ENCODE measurements at regions not wholly inside any gene's neighbourhood (a gene's known extent, or its start where the extent isn't known, plus 50 kb on each side); places are given as distances from the start of the nearest gene placed in this dataset.

DNA sequence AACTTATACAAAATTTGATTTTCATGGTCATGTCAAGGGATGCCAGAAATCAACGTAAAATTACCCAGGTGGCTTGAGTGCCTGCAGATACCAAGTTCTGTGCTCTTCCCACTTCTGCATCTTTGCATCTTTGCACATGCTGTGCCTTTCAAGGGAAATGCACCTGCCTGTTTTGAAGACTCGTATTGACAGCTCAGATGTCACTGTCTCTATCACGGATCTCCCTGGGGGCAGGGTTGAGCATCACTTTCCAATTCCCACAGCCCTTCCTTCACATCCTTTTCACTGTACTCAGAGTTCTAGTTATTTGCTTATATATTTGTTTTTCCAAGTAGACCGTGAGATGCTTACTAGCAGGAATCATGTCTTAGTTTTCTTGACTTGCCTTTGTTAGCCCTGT lies 274.2 kb downstream of the CDH26 start:
- TF ChIP-seq ZNF292 (tag by site-specific recombination; IDR thresholded peaks at IDR 0.05; ENCODE audit: borderline replicate concordance, low read depth): no peak
- no peak for TF ChIP-seq ZNF239 (tag by site-specific recombination; IDR thresholded peaks at IDR 0.05)
- no peak for TF ChIP-seq KLF9 (tag by site-specific recombination; IDR thresholded peaks at IDR 0.05; ENCODE audit: low read depth)
- TF ChIP-seq, protein P1, sequence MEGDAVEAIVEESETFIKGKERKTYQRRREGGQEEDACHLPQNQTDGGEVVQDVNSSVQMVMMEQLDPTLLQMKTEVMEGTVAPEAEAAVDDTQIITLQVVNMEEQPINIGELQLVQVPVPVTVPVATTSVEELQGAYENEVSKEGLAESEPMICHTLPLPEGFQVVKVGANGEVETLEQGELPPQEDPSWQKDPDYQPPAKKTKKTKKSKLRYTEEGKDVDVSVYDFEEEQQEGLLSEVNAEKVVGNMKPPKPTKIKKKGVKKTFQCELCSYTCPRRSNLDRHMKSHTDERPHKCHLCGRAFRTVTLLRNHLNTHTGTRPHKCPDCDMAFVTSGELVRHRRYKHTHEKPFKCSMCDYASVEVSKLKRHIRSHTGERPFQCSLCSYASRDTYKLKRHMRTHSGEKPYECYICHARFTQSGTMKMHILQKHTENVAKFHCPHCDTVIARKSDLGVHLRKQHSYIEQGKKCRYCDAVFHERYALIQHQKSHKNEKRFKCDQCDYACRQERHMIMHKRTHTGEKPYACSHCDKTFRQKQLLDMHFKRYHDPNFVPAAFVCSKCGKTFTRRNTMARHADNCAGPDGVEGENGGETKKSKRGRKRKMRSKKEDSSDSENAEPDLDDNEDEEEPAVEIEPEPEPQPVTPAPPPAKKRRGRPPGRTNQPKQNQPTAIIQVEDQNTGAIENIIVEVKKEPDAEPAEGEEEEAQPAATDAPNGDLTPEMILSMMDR (tag by site-specific recombination; IDR thresholded peaks at IDR 0.05): no peak
- no peak for TF ChIP-seq ZNF843 (tag by site-specific recombination; IDR thresholded peaks at IDR 0.05)
- no peak for TF ChIP-seq ZBTB17 (tag by site-specific recombination; IDR thresholded peaks at IDR 0.05)
- TF ChIP-seq, protein P2, sequence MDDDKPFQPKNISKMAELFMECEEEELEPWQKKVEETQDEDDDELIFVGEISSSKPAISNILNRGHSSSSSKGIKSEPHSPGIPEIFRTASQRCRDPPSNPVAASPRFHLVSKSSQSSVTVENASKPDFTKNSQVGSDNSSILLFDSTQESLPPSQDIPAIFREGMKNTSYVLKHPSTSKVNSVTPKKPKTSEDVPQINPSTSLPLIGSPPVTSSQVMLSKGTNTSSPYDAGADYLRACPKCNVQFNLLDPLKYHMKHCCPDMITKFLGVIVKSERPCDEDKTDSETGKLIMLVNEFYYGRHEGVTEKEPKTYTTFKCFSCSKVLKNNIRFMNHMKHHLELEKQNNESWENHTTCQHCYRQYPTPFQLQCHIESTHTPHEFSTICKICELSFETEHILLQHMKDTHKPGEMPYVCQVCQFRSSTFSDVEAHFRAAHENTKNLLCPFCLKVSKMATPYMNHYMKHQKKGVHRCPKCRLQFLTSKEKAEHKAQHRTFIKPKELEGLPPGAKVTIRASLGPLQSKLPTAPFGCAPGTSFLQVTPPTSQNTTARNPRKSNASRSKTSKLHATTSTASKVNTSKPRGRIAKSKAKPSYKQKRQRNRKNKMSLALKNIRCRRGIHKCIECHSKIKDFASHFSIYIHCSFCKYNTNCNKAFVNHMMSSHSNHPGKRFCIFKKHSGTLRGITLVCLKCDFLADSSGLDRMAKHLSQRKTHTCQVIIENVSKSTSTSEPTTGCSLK (tag by site-specific recombination; IDR thresholded peaks at IDR 0.05): no peak
- no peak for TF ChIP-seq REPIN1 (tag by site-specific recombination; IDR thresholded peaks at IDR 0.05; ENCODE audit: low read depth)
- TF ChIP-seq ZEB2 (tag by site-specific recombination; IDR thresholded peaks at IDR 0.05): no peak
- TF ChIP-seq ZNF473 (tag by site-specific recombination; IDR thresholded peaks at IDR 0.05): no peak
- no peak for TF ChIP-seq ZNF174 (tag by site-specific recombination; IDR thresholded peaks at IDR 0.05)

Measured in HEK293 (cell line).